ENCODE measurements at regions not wholly inside any gene's neighbourhood (a gene's known extent, or its start where the extent isn't known, plus 50 kb on each side); places are given as distances from the start of the nearest gene placed in this dataset.

- Histone ChIP-seq H3K14ac (replicated peaks; ENCODE audit: low read depth, low read length) (no peak overlapping the region), H3K79me1 (ENCODE audit: low read depth in 1 of 2, low read length in 2 of 2) (no peaks in the 10 kb centered on the region), H4K8ac (ENCODE audit: low read depth in 2 of 2, low read length in 2 of 2) (no peak overlapping the region), H3K4me3 (ENCODE audit: insufficient read depth, low read depth, low read length) (no peak overlapping the region), H3K23ac (ENCODE audit: low read depth, low read length) (no peak overlapping the region), H4K20me1 (ENCODE audit: insufficient read depth, low read length) (no peaks in the 10 kb centered on the region), H3K27me3 (ENCODE audit: control insufficient read depth, insufficient read depth, low read length) (no peaks in the 10 kb centered on the region), H2BK120ac (ENCODE audit: low read depth, low read length) (no peak overlapping the region), H4K91ac (ENCODE audit: insufficient read depth, low read depth, low read length) (no peak overlapping the region), H3K36me3 (ENCODE audit: control insufficient read depth, insufficient read depth, low read length) (no peaks in the 10 kb centered on the region), H3K56ac (ENCODE audit: extremely low read depth, insufficient read depth, low read length) (no peak overlapping the region), H2AK9ac (replicated peaks; ENCODE audit: low read depth, low read length, poor library complexity) (no peak overlapping the region), H3K4ac (ENCODE audit: low read depth, low read length) (no peak overlapping the region), H2BK5ac (ENCODE audit: low read depth, low read length, poor library complexity, severe bottlenecking) (no peak overlapping the region), H2AK5ac (ENCODE audit: low read depth, low read length) (no peak overlapping the region), H2AFZ (replicated peaks; ENCODE audit: low read length, poor library complexity) (no peak overlapping the region), H3K9me1 (ENCODE audit: insufficient read depth, low read length) (no peaks in the 10 kb centered on the region), H3K9ac (ENCODE audit: low read depth, low read length) (no peak overlapping the region), H3K9me3 (ENCODE audit: control insufficient read depth, insufficient read depth, low read length) (peaks cover under 1% of the 10 kb centered on the region; the same call in 1 of the 2 replicates), H3K18ac (ENCODE audit: low read depth, low read length) (no peak overlapping the region), H3K4me1 (ENCODE audit: control insufficient read depth, insufficient read depth, low read length) (no peaks in the 10 kb centered on the region), H3K27ac (ENCODE audit: insufficient read depth, low read length) (no peak overlapping the region), H2BK20ac (ENCODE audit: low read depth, low read length) (no peak overlapping the region), H3K4me2 (ENCODE audit: low read depth, low read length) (no peak overlapping the region), H4K5ac (ENCODE audit: low read depth, low read length) (no peak overlapping the region), H2BK15ac (ENCODE audit: low read depth, low read length) (no peak overlapping the region)
- WGBS, 2 experiments (ENCODE audit: extremely low coverage in 2 of 2, insufficient read length in 1 of 2), result no CpG with 5 or more reads among the region's 1 CpG
- in situ Hi-C loops (cut with MboI; ENCODE audit: low sequenced_read_pairs), result no loop called here
- BruUV-seq (replicated peaks), result no TSS peak
- DNase-seq, result no peak
- dilution Hi-C loops (cut with HindIII; ENCODE audit: low sequenced_read_pairs, unreplicated experiment), result no loop called here
- CTCF ChIA-PET, result interaction anchor here (0.6 kb wide), 1 partner anchor 21 kb away, joined by 3 read pairs; no protein-coding TSS in a partner anchor
- no peak for ATAC-seq (ENCODE audit: low read depth)
- POLR2A ChIA-PET (ENCODE audit: unreplicated experiment), result no interaction called here
- intact Hi-C loops (cut with micrococcal nuclease), result no loop called here
- TF ChIP-seq MAZ (IDR thresholded peaks at IDR 0.05; ENCODE audit: borderline replicate concordance, low read depth, low read length) (no peak), SMC3 (IDR thresholded peaks at IDR 0.05; ENCODE audit: low read depth, low read length) (no peak), RAD21 (IDR thresholded peaks at IDR 0.05; ENCODE audit: low read length) (no peak), MAFK (IDR thresholded peaks at IDR 0.05; ENCODE audit: low read depth, low read length) (no peak), POLR2A (IDR thresholded peaks at IDR 0.05; ENCODE audit: low read depth, low read length) (no peak), FOS (IDR thresholded peaks at IDR 0.05; ENCODE audit: low read depth, low read length) (no peak), USF2 (IDR thresholded peaks at IDR 0.05; ENCODE audit: low read depth, low read length) (no peak), NFE2L2 (IDR thresholded peaks at IDR 0.05; ENCODE audit: low read depth, low read length) (no peak), MXI1 (IDR thresholded peaks at IDR 0.05; ENCODE audit: borderline replicate concordance, low read depth, low read length) (no peak), RCOR1 (IDR thresholded peaks at IDR 0.05; ENCODE audit: insufficient replicate concordance, low read length) (no peak), BHLHE40 (IDR thresholded peaks at IDR 0.05; ENCODE audit: low read depth, low read length) (no peak), CEBPB (IDR thresholded peaks at IDR 0.05; ENCODE audit: low read depth, low read length) (no peak), ELK1 (IDR thresholded peaks at IDR 0.05; ENCODE audit: borderline replicate concordance, low read depth, low read length) (no peak), CTCF (conservative IDR thresholded peaks at IDR 0.05; ENCODE audit: low read depth, low read length) (no peak), RFX5 (IDR thresholded peaks at IDR 0.05; ENCODE audit: low read depth, low read length) (no peak), CHD1 (IDR thresholded peaks at IDR 0.05; ENCODE audit: low read depth, low read length) (no peak)
These were observed 365.7 kb downstream of the FLRT2 start for GRCh38 chr14:85895603-85896002.

Data from IMR-90 (cell line).